H9 (cell line): ENCODE measurements at regions not wholly inside any gene's neighbourhood (a gene's known extent, or its start where the extent isn't known, plus 50 kb on each side); places are given as distances from the start of the nearest gene placed in this dataset.

ENCODE experiments used
- DNase-seq: peaks from one replicate; pipeline ENCODE4 v3.0.0-alpha.2; 2017
- H2AFZ ChIP-seq: one replicate; pipeline ENCODE4 v1.6.1; 2013; ENCODE audit warnings: mild to moderate bottlenecking, low read length, control low read depth, moderate library complexity
- H2AK5ac ChIP-seq: 2 replicates; pipeline ENCODE4 v1.6.1; 2013; ENCODE audit warnings: low read length, control low read depth, mixed read lengths; ENCODE audit not compliant: insufficient read length
- H2BK120ac ChIP-seq: one replicate; pipeline ENCODE4 v1.6.1; 2013; ENCODE audit warnings: low read depth, mild to moderate bottlenecking, low read length, control low read depth, inconsistent platforms; ENCODE audit not compliant: poor library complexity, severe bottlenecking
- H2BK12ac ChIP-seq: 2 replicates; pipeline ENCODE4 v1.6.1; 2013; ENCODE audit warnings: low read length, control low read depth, mixed read lengths, low read depth; ENCODE audit not compliant: insufficient read length
- H2BK15ac ChIP-seq: 2 replicates; pipeline ENCODE4 v1.6.1; 2013; ENCODE audit warnings: low read depth, low read length, control low read depth
- H2BK20ac ChIP-seq: one replicate; pipeline ENCODE4 v1.6.1; 2013; ENCODE audit warnings: low read depth, mild to moderate bottlenecking, low read length, control low read depth, inconsistent platforms; ENCODE audit not compliant: poor library complexity, severe bottlenecking
- H2BK5ac ChIP-seq: 2 replicates; pipeline ENCODE4 v1.6.1; 2013; ENCODE audit warnings: low read length, control low read depth, mixed read lengths; ENCODE audit not compliant: insufficient read length
- H3K14ac ChIP-seq: 2 replicates; pipeline ENCODE4 v1.6.1; 2013; ENCODE audit warnings: low read length, control low read depth; ENCODE audit not compliant: insufficient read depth
- H3K18ac ChIP-seq: 2 replicates; pipeline ENCODE4 v1.6.1; 2013; ENCODE audit warnings: low read depth, mild to moderate bottlenecking, mixed read lengths, low read length, control low read depth; ENCODE audit not compliant: insufficient read length
- H3K23ac ChIP-seq: 2 replicates; pipeline ENCODE4 v1.6.1; 2013; ENCODE audit warnings: low read length, control low read depth, mixed read lengths, low read depth; ENCODE audit not compliant: insufficient read length
- H3K23me2 ChIP-seq: 2 replicates; pipeline ENCODE4 v1.6.1; 2013; ENCODE audit warnings: low read depth, mild to moderate bottlenecking, mixed read lengths, low read length, control low read depth; ENCODE audit not compliant: insufficient read length, poor library complexity, severe bottlenecking
- H3K27ac ChIP-seq: 2 replicates; pipeline ENCODE4 v1.5.1; 2013; ENCODE audit warnings: low read length, control low read depth, mixed read lengths, low read depth; ENCODE audit not compliant: insufficient read length
- H3K27me3 ChIP-seq: 2 replicates; pipeline ENCODE4 v1.6.1; 2013; ENCODE audit warnings: low read length, control low read depth, inconsistent platforms; ENCODE audit not compliant: insufficient read depth
- H3K4ac ChIP-seq: 2 replicates; pipeline ENCODE4 v1.6.1; 2013; ENCODE audit warnings: low read depth, mild to moderate bottlenecking, control low read depth, inconsistent platforms, low read length, moderate library complexity
- H3K4me1 ChIP-seq: 2 replicates; pipeline ENCODE4 v1.6.1; 2013; ENCODE audit warnings: low read length, control low read depth, inconsistent platforms; ENCODE audit not compliant: insufficient read depth
- H3K4me2 ChIP-seq: 2 replicates; pipeline ENCODE4 v1.6.1; 2013; ENCODE audit warnings: low read length, control low read depth, mixed read lengths; ENCODE audit not compliant: insufficient read length, insufficient read depth
- H3K56ac ChIP-seq: 2 replicates; pipeline ENCODE4 v1.6.1; 2013; ENCODE audit warnings: low read depth, mild to moderate bottlenecking, mixed read lengths, low read length, control low read depth; ENCODE audit not compliant: insufficient read length
- H3K79me1 ChIP-seq: 2 replicates; pipeline ENCODE4 v1.6.1; 2013; ENCODE audit warnings: low read depth, mild to moderate bottlenecking, moderate library complexity, low read length, control low read depth, inconsistent platforms; ENCODE audit not compliant: insufficient read depth, poor library complexity, severe bottlenecking
- H3K79me2 ChIP-seq: 2 replicates; pipeline ENCODE4 v1.6.1; 2013; ENCODE audit warnings: low read length, control low read depth, inconsistent platforms; ENCODE audit not compliant: insufficient read depth
- H3K9ac ChIP-seq: 2 replicates; pipeline ENCODE4 v1.6.1; 2013; ENCODE audit warnings: low read length, control low read depth, mixed read lengths; ENCODE audit not compliant: insufficient read length; ENCODE audit errors: extremely low read depth
- H3K9me3 ChIP-seq: one replicate; pipeline ENCODE4 v1.6.1; 2013; ENCODE audit warnings: low read depth, low read length, inconsistent platforms; ENCODE audit not compliant: control insufficient read depth
- H3T11ph ChIP-seq: one replicate; pipeline ENCODE4 v1.6.1; 2013; ENCODE audit warnings: mild to moderate bottlenecking, low read length, control low read depth, inconsistent platforms
- H4K20me1 ChIP-seq: one replicate; pipeline ENCODE4 v1.6.1; 2013; ENCODE audit not compliant: control insufficient read depth, insufficient read length, insufficient read depth
- H4K5ac ChIP-seq: 2 replicates; pipeline ENCODE4 v1.6.1; 2013; ENCODE audit warnings: low read depth, mild to moderate bottlenecking, mixed read lengths, low read length, control low read depth; ENCODE audit not compliant: insufficient read length
- H4K8ac ChIP-seq: replicated peaks from 2 replicates; pipeline ENCODE4 v1.6.1; 2013; ENCODE audit warnings: low read length, control low read depth, mixed read lengths, low read depth; ENCODE audit not compliant: insufficient read length
- H4K91ac ChIP-seq: 2 replicates; pipeline ENCODE4 v1.6.1; 2013; ENCODE audit warnings: low read depth, mild to moderate bottlenecking, moderate library complexity, mixed read lengths, low read length, control low read depth; ENCODE audit not compliant: insufficient read length
- H3K27ac Mint-ChIP-seq, 3 experiments: 2 replicates in 2 of 3; 3 replicates in 1 of 3; pipeline ENCODE4 v1.8.0; 2020 to 2021; ENCODE audit warnings: mixed read lengths in 3 of 3, mild to moderate bottlenecking in 1 of 3, moderate library complexity in 1 of 3
- H3K27me3 Mint-ChIP-seq: 2 replicates; pipeline ENCODE4 v1.8.0; 2021; ENCODE audit warnings: low read depth, mild to moderate bottlenecking, moderate library complexity, mixed read lengths
- H3K36me3 Mint-ChIP-seq, 3 experiments: 2 replicates in 2 of 3; 3 replicates in 1 of 3; pipeline ENCODE4 v1.8.0; 2020 to 2021; ENCODE audit warnings: low read depth in 3 of 3, mixed read lengths in 3 of 3; ENCODE audit not compliant: insufficient read depth in 1 of 3
- H3K4me1 Mint-ChIP-seq, 2 experiments: 2 replicates each; pipeline ENCODE4 v1.8.0; 2020; ENCODE audit warnings: mixed read lengths in 2 of 2
- H3K4me3 Mint-ChIP-seq, 2 experiments: 2 replicates in 1 of 2; 3 replicates in 1 of 2; pipeline ENCODE4 v1.8.0; 2020 to 2021; ENCODE audit warnings: mild to moderate bottlenecking in 2 of 2, mixed read lengths in 2 of 2, moderate library complexity in 1 of 2
- H3K9me3 Mint-ChIP-seq, 2 experiments: 2 replicates in 1 of 2; 3 replicates in 1 of 2; pipeline ENCODE4 v1.8.0; 2020; ENCODE audit warnings: mild to moderate bottlenecking in 2 of 2, mixed read lengths in 2 of 2, moderate library complexity in 1 of 2
- WGBS: extraction: QIAGEN DNeasy Blood & Tissue Kit; methylation state at CpG from one replicate; pipeline ENCODE4 v1.1.7; 2013; ENCODE audit warnings: missing lambda C conversion rate, low lambda C conversion rate, mixed read lengths; ENCODE audit not compliant: insufficient read length; ENCODE audit errors: extremely low coverage; 5-methylcytosine and 5-hydroxymethylcytosine counted together
- TF ChIP-seq, protein P1 (sequence below): fragments of 200-600 bp; sonication (generic); conservative IDR thresholded peaks from 3 replicates; pipeline ENCODE4 v1.8.0; 2021; ENCODE audit warnings: antibody characterized with exemption, mild to moderate bottlenecking

DNA sequence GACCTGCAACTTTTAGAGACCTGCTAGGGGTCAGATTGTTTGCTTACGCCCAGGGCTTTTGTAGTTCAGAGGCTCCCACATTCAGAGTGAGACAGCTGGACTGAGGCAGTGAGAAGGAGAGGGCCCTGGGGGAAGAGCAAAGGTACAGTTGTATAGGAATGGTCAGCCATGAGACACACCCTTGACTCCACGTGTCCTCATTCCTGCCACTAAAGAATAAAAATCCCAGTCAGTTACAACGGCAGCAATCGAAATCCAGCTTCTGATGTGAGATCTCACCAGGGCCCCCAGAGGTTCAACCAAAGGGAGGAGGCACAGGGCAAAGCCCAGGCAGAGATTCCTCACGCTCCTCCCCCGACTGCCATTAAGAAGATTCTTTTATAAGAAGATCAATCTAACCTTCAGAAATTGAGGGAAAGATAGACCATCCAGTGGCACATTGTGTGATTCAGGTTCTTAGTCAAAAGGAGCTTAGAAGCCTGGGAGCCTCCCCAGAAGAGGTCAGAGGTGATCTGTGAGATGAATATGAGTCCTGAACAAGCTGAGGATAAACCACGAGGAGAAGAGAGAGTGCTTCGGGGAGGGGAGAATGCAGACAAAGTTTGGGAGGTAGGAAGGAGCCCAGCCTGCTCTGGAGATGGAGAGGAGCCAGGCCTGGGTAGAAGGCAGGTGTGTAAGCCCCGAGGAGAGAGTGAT, 317.0 kb downstream of the CYP26B1 start:
- H2BK5ac ChIP-seq: no peak overlapping the region
- no peak overlapping the region for H3K4me3 Mint-ChIP-seq
- H3K27me3 ChIP-seq: no peaks in the 10 kb centered on the region
- no peak overlapping the region for H2BK120ac ChIP-seq
- H4K91ac ChIP-seq: no peak overlapping the region
- no peak overlapping the region for H3K18ac ChIP-seq
- H3K4ac ChIP-seq: no peak overlapping the region
- peaks cover 3 to 7% of the 10 kb centered on the region in 2 experiments; a peak in 1 of 5 replicates for H3K9me3 Mint-ChIP-seq
- TF ChIP-seq, protein P1, sequence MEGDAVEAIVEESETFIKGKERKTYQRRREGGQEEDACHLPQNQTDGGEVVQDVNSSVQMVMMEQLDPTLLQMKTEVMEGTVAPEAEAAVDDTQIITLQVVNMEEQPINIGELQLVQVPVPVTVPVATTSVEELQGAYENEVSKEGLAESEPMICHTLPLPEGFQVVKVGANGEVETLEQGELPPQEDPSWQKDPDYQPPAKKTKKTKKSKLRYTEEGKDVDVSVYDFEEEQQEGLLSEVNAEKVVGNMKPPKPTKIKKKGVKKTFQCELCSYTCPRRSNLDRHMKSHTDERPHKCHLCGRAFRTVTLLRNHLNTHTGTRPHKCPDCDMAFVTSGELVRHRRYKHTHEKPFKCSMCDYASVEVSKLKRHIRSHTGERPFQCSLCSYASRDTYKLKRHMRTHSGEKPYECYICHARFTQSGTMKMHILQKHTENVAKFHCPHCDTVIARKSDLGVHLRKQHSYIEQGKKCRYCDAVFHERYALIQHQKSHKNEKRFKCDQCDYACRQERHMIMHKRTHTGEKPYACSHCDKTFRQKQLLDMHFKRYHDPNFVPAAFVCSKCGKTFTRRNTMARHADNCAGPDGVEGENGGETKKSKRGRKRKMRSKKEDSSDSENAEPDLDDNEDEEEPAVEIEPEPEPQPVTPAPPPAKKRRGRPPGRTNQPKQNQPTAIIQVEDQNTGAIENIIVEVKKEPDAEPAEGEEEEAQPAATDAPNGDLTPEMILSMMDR: no peak
- peaks cover 1% of the 10 kb centered on the region; the same call in 1 of the 2 replicates for H3K27me3 Mint-ChIP-seq
- H2AFZ ChIP-seq: no peak overlapping the region
- H2BK20ac ChIP-seq: no peak overlapping the region
- H3K56ac ChIP-seq: no peak overlapping the region
- no peak overlapping the region for H2BK12ac ChIP-seq
- no peaks in the 10 kb centered on the region for H3K9me3 ChIP-seq
- H4K5ac ChIP-seq: no peak overlapping the region
- no peaks in the 10 kb centered on the region for H3K79me1 ChIP-seq
- no peak overlapping the region for H3K9ac ChIP-seq
- peak; percentile 8 for DNase-seq
- H3K27ac ChIP-seq: no peak overlapping the region
- H3K14ac ChIP-seq: no peak overlapping the region
- no peaks in the 10 kb centered on the region for H3K4me1 ChIP-seq
- H3K23ac ChIP-seq: no peak overlapping the region
- no peaks in the 10 kb centered on the region for H3K23me2 ChIP-seq
- H2AK5ac ChIP-seq: no peak overlapping the region
- H4K20me1 ChIP-seq: no peaks in the 10 kb centered on the region
- no peak overlapping the region for H2BK15ac ChIP-seq
- H3K79me2 ChIP-seq: no peaks in the 10 kb centered on the region
- no peaks in the 10 kb centered on the region for H3K36me3 Mint-ChIP-seq
- no peak overlapping the region; a peak in 1 of 7 replicates for H3K27ac Mint-ChIP-seq
- no peak overlapping the region for H3K4me2 ChIP-seq
- no peak overlapping the region for H3T11ph ChIP-seq
- H3K4me1 Mint-ChIP-seq: no peaks in the 10 kb centered on the region
- no CpG with 5 or more reads among the region's 9 CpGs for WGBS
- H4K8ac ChIP-seq: no peak overlapping the region
